DND-41 (cell line): ENCODE measurements at regions not wholly inside any gene's neighbourhood (a gene's known extent, or its start where the extent isn't known, plus 50 kb on each side); places are given as distances from the start of the nearest gene placed in this dataset.

Source experiments
- CTCF ChIP-seq: IDR thresholded peaks from 2 replicates; pipeline ENCODE4 v1.5.1; 2012; ENCODE audit warnings: borderline replicate concordance, low read length, moderate library complexity, mild to moderate bottlenecking; ENCODE audit not compliant: poor library complexity, severe bottlenecking; ENCODE audit errors: extremely low read depth
- EZH2 ChIP-seq: IDR thresholded peaks from 3 replicates; pipeline ENCODE4 v1.6.1; 2012; ENCODE audit warnings: borderline replicate concordance, low read depth, mild to moderate bottlenecking, moderate library complexity, low read length, inconsistent platforms; ENCODE audit not compliant: severe bottlenecking

DNA sequence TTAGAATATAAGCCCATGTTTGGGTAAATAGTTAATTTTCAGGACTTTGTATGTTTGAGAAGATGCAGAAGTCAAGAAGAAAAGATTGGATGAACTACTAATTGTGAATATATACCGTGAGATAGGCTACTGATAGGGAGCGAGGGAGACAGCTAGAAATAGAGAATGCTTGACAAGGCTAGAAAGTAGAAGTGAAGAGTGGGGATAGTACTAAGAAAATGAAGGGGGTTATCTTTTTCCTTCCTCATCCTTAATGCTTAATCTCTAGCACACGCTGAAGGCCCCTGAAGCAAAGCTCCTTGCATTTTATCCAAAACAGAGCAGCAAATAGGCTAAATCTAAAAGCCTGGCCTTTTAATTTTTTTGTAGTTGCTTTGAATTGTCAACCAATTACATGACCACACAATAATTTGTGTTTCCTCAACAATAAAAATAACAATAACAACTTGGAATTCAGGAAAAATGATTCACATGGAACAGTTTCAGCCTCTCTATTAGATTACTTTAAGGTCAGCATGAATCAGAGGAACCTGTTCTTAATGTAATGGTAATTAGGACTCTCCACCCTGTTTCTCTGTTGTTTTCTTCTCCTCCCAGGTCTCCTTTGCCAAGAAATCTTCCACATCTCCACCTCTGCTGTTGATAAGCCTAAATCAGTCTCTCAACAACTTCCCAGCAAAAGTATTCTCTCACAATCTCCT, 1071.3 kb upstream of the ZEB2 start:
- no peak for TF ChIP-seq CTCF
- TF ChIP-seq EZH2 = no peak
